HCT116 (cell line): ENCODE measurements at regions not wholly inside any gene's neighbourhood (a gene's known extent, or its start where the extent isn't known, plus 50 kb on each side); places are given as distances from the start of the nearest gene placed in this dataset.

ENCODE experiments used
- ATAC-seq: fragments of 200-7000 bp; cut with Tn5 transposase; 2 replicates; pipeline ENCODE4 v1.9.1; 2020; ENCODE audit warnings: mild to moderate bottlenecking, moderate library complexity
- BruUV-seq: library from RNA; stranded (reverse); fragments of 400-500 nt; replicated peaks from 2 replicates; lab custom pipeline; 2021; lab: Mats Ljungman, UMichigan
- CTCF ChIA-PET: fragments of 300-600 bp; sonication (Branson Sonifier 250); formaldehyde crosslinking; loops from one replicate; lab custom pipeline; 2021; ENCODE audit warnings: antibody characterized with exemption; lab: Charles Lee
- POLR2A ChIA-PET: fragments of 300-600, 350-600 bp; sonication (Branson Sonifier 250); formaldehyde crosslinking; loops from one replicate; lab custom pipeline; 2021; ENCODE audit warnings: antibody characterized with exemption; lab: Charles Lee
- RAD21 ChIA-PET, 2 experiments: fragments of 300-600 bp; sonication (Branson Sonifier 250); formaldehyde crosslinking; loops; one replicate each; lab custom pipeline; 2023; ENCODE audit warnings: low total read pairs in 2 of 2; ENCODE audit not compliant: uncharacterized antibody in 2 of 2, unreplicated experiment in 2 of 2, low non-redundant PET in 1 of 2; lab: Charles Lee
- DNase-seq: peaks from one replicate; pipeline ENCODE4 v3.0.0-alpha.2; 2010; ENCODE audit warnings: low read depth, low spot score
- H2AFZ ChIP-seq: fragments of 200-600 bp; shearing (Covaris generic), sonication (generic); 2 replicates; pipeline ENCODE4 v1.6.1; 2017; ENCODE audit warnings: low read depth, mixed run types, mixed read lengths, antibody characterized with exemption, low read length; ENCODE audit not compliant: poor library complexity, severe bottlenecking
- H3K27ac ChIP-seq: 2 replicates; pipeline ENCODE4 v1.5.1; 2012; ENCODE audit warnings: low read depth, low read length
- H3K27me3 ChIP-seq: fragments of 200-600 bp; sonication (generic); 2 replicates; pipeline ENCODE4 v1.6.1; 2016; ENCODE audit warnings: mixed run types, low read length, mixed read lengths; ENCODE audit not compliant: insufficient read depth
- H3K36me3 ChIP-seq, 2 experiments: fragments of 200-500 bp in 1 of 2; fragments of 200-600 bp in 1 of 2; sonication (Bioruptor generic) in 1 of 2; sonication (generic) in 1 of 2; 2 replicates each; pipeline versions ENCODE4 v1.5.1 to v1.6.1; 2014 to 2016; ENCODE audit warnings: low read length in 2 of 2, inconsistent platforms in 1 of 2, mixed read lengths in 1 of 2, mixed run types in 1 of 2; ENCODE audit not compliant: insufficient read depth in 2 of 2, control insufficient read depth in 1 of 2
- H3K4me1 ChIP-seq, 2 experiments: fragments of 200-600 bp in 1 of 2; sonication (generic) in 1 of 2; 2 replicates each; pipeline versions ENCODE4 v1.5.1 to v1.6.1; 2012 to 2017; ENCODE audit warnings: low read length in 2 of 2, inconsistent platforms in 1 of 2, mild to moderate bottlenecking in 1 of 2, mixed read lengths in 1 of 2, mixed run types in 1 of 2, moderate library complexity in 1 of 2; ENCODE audit not compliant: insufficient read depth in 2 of 2, control insufficient read depth in 1 of 2
- H3K4me2 ChIP-seq: fragments of 200-600 bp; sonication (generic); 2 replicates; pipeline ENCODE4 v1.6.1; 2017; ENCODE audit warnings: mixed run types, low read length, mixed read lengths
- H3K4me3 ChIP-seq, 2 experiments: fragments of 200-600 bp in 1 of 2; sonication (generic) in 1 of 2; replicated peaks in 1 of 2; 2 replicates each; pipeline ENCODE4 v1.5.1; 2011 to 2016; ENCODE audit warnings: low read length in 2 of 2, control low read depth in 1 of 2, low read depth in 1 of 2, mild to moderate bottlenecking in 1 of 2, mixed read lengths in 1 of 2, mixed run types in 1 of 2
- H3K79me2 ChIP-seq: fragments of 200-600 bp; sonication (generic); 2 replicates; pipeline ENCODE4 v1.6.1; 2017; ENCODE audit warnings: mild to moderate bottlenecking, mixed run types, low read length, moderate library complexity, mixed read lengths; ENCODE audit not compliant: insufficient read depth
- H3K9ac ChIP-seq: fragments of 200-600 bp; sonication (generic); 2 replicates; pipeline ENCODE4 v1.6.1; 2016; ENCODE audit warnings: low read length, mixed read lengths
- H3K9me2 ChIP-seq: fragments of 200-600 bp; sonication (generic), shearing (Covaris generic); 2 replicates; pipeline ENCODE4 v1.6.1; 2017; ENCODE audit warnings: mixed run types, mild to moderate bottlenecking, moderate library complexity; ENCODE audit not compliant: insufficient read depth
- H3K9me3 ChIP-seq, 2 experiments: fragments of 200-500 bp in 1 of 2; fragments of 200-600 bp in 1 of 2; sonication (Bioruptor generic) in 1 of 2; sonication (generic) in 1 of 2; 2 replicates each; pipeline ENCODE4 v1.6.1; 2014 to 2017; ENCODE audit warnings: low read length in 2 of 2, mixed read lengths in 2 of 2, inconsistent platforms in 1 of 2, low read depth in 1 of 2, mild to moderate bottlenecking in 1 of 2, mixed run types in 1 of 2, moderate library complexity in 1 of 2; ENCODE audit not compliant: control insufficient read depth in 1 of 2, insufficient read depth in 1 of 2
- H4K20me1 ChIP-seq: fragments of 200-600 bp; sonication (generic), shearing (Covaris generic); 2 replicates; pipeline ENCODE4 v1.6.1; 2017; ENCODE audit warnings: mixed run types, mild to moderate bottlenecking, moderate library complexity; ENCODE audit not compliant: insufficient read depth
- CEBPB ChIP-seq: IDR thresholded peaks from 2 replicates; pipeline ENCODE4 v1.6.1; 2012; ENCODE audit warnings: low read depth
- ELF1 ChIP-seq: IDR thresholded peaks from 2 replicates; pipeline ENCODE4 v1.6.1; 2012; ENCODE audit warnings: low read depth, borderline replicate concordance
- JUND ChIP-seq: IDR thresholded peaks from 2 replicates; pipeline ENCODE4 v1.6.1; 2012
- POLR2A ChIP-seq: IDR thresholded peaks from 2 replicates; pipeline ENCODE4 v1.7.0; 2011; ENCODE audit warnings: borderline replicate concordance; ENCODE audit not compliant: insufficient read depth, insufficient read length; ENCODE audit errors: extremely low read depth
- RAD21 ChIP-seq: IDR thresholded peaks from 2 replicates; pipeline ENCODE4 v1.6.1; 2012; ENCODE audit warnings: low read depth, mild to moderate bottlenecking
- SRF ChIP-seq: IDR thresholded peaks from 2 replicates; pipeline ENCODE4 v1.6.1; 2012; ENCODE audit warnings: low read depth
- TCF7L2 ChIP-seq: IDR thresholded peaks from 2 replicates; pipeline ENCODE4 v1.7.0; 2011; ENCODE audit warnings: borderline replicate concordance, inconsistent platforms; ENCODE audit not compliant: insufficient read depth, insufficient read length; ENCODE audit errors: extremely low read depth
- YY1 ChIP-seq: IDR thresholded peaks from 2 replicates; pipeline ENCODE4 v1.6.1; 2011; ENCODE audit warnings: low read length, low read depth, moderate library complexity, mild to moderate bottlenecking; ENCODE audit not compliant: insufficient replicate concordance; ENCODE audit errors: extremely low read depth
- ZFX ChIP-seq: fragments of 450-650 bp; IDR thresholded peaks from 2 replicates; pipeline ENCODE4 v1.6.1; 2017
- intact Hi-C: fragments of 100-400 bp; cut with micrococcal nuclease; formaldehyde crosslinking; loops from 2 replicates; pipeline ENCODE4 v1.10.0; 2022
- TF ChIP-seq, protein P1 (sequence below): IDR thresholded peaks from 2 replicates; pipeline ENCODE4 v1.6.1; 2012
- TF ChIP-seq, protein P2 (sequence below): IDR thresholded peaks from 2 replicates; pipeline ENCODE4 v1.6.1; 2012

DNA sequence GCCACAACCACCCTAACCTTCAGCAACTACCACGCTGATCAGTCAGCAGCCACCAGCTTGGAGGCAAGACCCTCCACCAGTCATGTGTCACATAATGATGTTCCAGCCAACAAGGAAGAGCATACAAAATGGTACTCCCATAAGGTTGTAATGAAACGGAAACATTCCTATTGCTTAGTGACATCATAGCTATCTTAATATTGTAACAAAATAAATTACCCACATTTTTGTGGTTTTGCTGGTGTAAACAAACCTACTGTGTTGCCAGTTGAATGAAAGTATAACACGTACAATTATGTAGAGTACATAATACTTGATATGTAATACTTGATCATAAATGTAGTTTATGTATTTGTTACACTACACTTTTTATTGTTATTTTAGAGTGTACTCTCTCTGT is 1363.2 kb upstream of the ADGRL4 start (continued):
- TF ChIP-seq, protein P1, sequence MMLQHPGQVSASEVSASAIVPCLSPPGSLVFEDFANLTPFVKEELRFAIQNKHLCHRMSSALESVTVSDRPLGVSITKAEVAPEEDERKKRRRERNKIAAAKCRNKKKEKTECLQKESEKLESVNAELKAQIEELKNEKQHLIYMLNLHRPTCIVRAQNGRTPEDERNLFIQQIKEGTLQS: no peak
- TF ChIP-seq SRF (no peak), POLR2A (no peak), TCF7L2 (no peak), ELF1 (no peak), YY1 (no peak), RAD21 (no peak)
- TF ChIP-seq, all 23 proteins: peak for 0

DNA sequence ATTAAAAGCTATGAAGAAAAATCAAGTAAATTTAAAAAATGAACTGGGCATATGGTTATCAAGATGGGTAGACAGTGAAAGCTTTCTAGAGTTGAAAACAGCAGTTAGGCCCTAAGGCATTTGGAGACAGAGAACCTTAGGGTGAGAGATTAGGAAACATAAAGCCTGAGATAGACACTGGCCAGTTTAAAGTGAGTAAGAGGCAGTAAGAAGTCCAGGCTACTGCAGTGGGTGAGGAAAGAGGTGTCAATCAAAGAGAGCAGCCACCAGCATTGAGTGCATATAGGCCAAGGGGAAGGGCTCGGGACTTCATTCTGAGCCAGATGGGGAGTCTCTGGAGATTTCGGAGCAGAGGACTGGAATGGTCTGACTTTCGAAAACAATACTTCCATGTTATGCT is 1360.5 kb upstream of the ADGRL4 start:
- H3K27me3 ChIP-seq: no peaks in the 10 kb centered on the region
- no peak overlapping the region for H3K4me2 ChIP-seq
- ChIA-PET CTCF (no interaction called here), RAD21 (no interaction called here), POLR2A (no interaction called here)
- DNase-seq (no peak), ATAC-seq (no peak)
- no peaks in the 10 kb centered on the region for H3K36me3 ChIP-seq
- H2AFZ ChIP-seq: no peak overlapping the region
- H3K27ac ChIP-seq: no peak overlapping the region
- BruUV-seq: no TSS peak
- no peak overlapping the region for H3K4me3 ChIP-seq
- H4K20me1 ChIP-seq: no peaks in the 10 kb centered on the region
- no peaks in the 10 kb centered on the region for H3K79me2 ChIP-seq
- no peaks in the 10 kb centered on the region for H3K9me2 ChIP-seq
- TF ChIP-seq JUND (no peak), ZFX (no peak), CEBPB (no peak), YY1 (no peak)
- TF ChIP-seq, protein P2, sequence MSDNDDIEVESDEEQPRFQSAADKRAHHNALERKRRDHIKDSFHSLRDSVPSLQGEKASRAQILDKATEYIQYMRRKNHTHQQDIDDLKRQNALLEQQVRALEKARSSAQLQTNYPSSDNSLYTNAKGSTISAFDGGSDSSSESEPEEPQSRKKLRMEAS: no peak
- H3K9ac ChIP-seq: no peak overlapping the region
- no peaks in the 10 kb centered on the region for H3K4me1 ChIP-seq
- H3K9me3 ChIP-seq: no peaks in the 10 kb centered on the region
- intact Hi-C loops: no loop called here
